HFF-Myc (cell line): ENCODE measurements at regions not wholly inside any gene's neighbourhood (a gene's known extent, or its start where the extent isn't known, plus 50 kb on each side); places are given as distances from the start of the nearest gene placed in this dataset.

Experiments
- DNase-seq: peaks from one replicate; pipeline ENCODE4 v3.0.0-alpha.2; 2011; ENCODE audit warnings: low read depth; ENCODE audit errors: extremely low read depth
- H3K4me3 ChIP-seq: replicated peaks from 2 replicates; pipeline ENCODE4 v1.5.1; 2011; ENCODE audit warnings: low read depth, mild to moderate bottlenecking, control low read depth, low read length
- TF ChIP-seq, protein P1 (sequence below): IDR thresholded peaks from 2 replicates; pipeline ENCODE4 v1.5.1; 2012; ENCODE audit warnings: mild to moderate bottlenecking, low read depth, low read length, control low read depth; ENCODE audit errors: missing control alignments

- TF ChIP-seq, protein P1, sequence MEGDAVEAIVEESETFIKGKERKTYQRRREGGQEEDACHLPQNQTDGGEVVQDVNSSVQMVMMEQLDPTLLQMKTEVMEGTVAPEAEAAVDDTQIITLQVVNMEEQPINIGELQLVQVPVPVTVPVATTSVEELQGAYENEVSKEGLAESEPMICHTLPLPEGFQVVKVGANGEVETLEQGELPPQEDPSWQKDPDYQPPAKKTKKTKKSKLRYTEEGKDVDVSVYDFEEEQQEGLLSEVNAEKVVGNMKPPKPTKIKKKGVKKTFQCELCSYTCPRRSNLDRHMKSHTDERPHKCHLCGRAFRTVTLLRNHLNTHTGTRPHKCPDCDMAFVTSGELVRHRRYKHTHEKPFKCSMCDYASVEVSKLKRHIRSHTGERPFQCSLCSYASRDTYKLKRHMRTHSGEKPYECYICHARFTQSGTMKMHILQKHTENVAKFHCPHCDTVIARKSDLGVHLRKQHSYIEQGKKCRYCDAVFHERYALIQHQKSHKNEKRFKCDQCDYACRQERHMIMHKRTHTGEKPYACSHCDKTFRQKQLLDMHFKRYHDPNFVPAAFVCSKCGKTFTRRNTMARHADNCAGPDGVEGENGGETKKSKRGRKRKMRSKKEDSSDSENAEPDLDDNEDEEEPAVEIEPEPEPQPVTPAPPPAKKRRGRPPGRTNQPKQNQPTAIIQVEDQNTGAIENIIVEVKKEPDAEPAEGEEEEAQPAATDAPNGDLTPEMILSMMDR: no peak
- no peak overlapping the region for H3K4me3 ChIP-seq
- no peak for DNase-seq
These were observed 1251.4 kb upstream of the CDH6 start for GRCh38 chr5:29942089-29942488.

DNA sequence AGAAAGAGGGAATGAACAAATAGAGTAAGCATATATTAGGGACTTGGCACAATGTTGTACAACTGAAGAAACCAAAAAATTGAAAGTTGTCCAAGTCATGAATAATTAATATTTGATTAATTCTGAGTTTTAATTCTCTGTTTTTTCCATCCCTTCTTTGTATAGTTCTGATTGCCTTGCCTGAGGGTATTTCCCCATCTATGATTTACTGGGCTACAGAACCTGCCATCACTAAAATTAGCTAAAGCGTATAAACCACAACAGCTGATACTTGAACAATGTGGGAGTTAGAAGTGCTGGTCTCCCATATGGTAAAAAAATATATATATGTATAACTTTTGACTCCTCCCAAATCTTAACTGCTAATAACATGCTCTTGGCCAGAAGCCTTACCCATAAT lies 1253.5 kb upstream of the CDH6 start:
- no peak overlapping the region for H3K4me3 ChIP-seq
- no peak for DNase-seq
- TF ChIP-seq, protein P1: no peak

- no peak for DNase-seq
- H3K4me3 ChIP-seq: no peak overlapping the region
- TF ChIP-seq, protein P1: no peak
These were observed 1258.1 kb upstream of the CDH6 start for GRCh38 chr5:29935371-29935770.

- H3K4me3 ChIP-seq: no peak overlapping the region
- TF ChIP-seq, protein P1: no peak
- DNase-seq: no peak
These were observed 1263.2 kb upstream of the CDH6 start for GRCh38 chr5:29930316-29930715.

- H3K4me3 ChIP-seq: no peak overlapping the region
- no peak for DNase-seq
- TF ChIP-seq, protein P1: no peak
These were observed 1269.4 kb upstream of the CDH6 start for GRCh38 chr5:29924107-29924506.

- H3K4me3 ChIP-seq: no peak overlapping the region
- TF ChIP-seq, protein P1: no peak
- no peak for DNase-seq
These were observed 1287.7 kb upstream of the CDH6 start for GRCh38 chr5:29905626-29906353.

DNA sequence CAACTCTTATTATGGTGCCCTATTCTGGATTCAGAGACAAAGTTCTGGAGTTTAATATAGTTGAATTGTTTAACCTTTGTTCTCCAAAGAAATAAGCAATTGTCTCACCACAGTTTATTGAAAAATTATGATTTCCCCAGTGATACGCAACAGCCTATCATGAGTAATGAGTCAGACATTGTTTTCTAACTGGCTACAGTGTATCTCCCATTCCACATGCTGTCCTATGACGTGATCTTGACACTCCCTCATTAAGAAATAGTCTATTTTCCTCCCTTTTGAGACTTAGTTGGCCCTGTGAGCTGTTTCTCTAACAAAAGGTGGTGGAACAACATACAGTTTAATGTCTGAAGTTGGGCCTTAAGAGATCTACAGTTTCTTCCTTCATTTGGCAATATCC lies 1290.6 kb upstream of the CDH6 start:
- H3K4me3 ChIP-seq: no peak overlapping the region
- TF ChIP-seq, protein P1: no peak
- no peak for DNase-seq
